Activated naive CD8-positive, alpha-beta T cell treated with anti-CD3 and anti-CD28 coated beads, Interleukin-2, amount 10 ng/mL, durations not matched to agents 7 days and 5 days (primary cell): ENCODE measurements at regions not wholly inside any gene's neighbourhood (a gene's known extent, or its start where the extent isn't known, plus 50 kb on each side); places are given as distances from the start of the nearest gene placed in this dataset.

Experiments used
- ATAC-seq: fragments of 150-1000 bp; cut with Tn5 transposase; one replicate; pipeline ENCODE4 v1.10.0; 2021; ENCODE audit warnings: low read depth, moderate library complexity
- POLR2A ChIA-PET: fragments of 350-600 bp; sonication (Branson Sonifier 250); formaldehyde crosslinking; loops from one replicate; lab custom pipeline; 2021; ENCODE audit warnings: antibody characterized with exemption; lab: Charles Lee
- DNase-seq: peaks from one replicate; pipeline ENCODE4 v3.0.0; 2021
- H3K27ac Mint-ChIP-seq: one replicate; pipeline ENCODE4 v1.8.0; 2022; ENCODE audit warnings: mild to moderate bottlenecking, mixed read lengths
- H3K27me3 Mint-ChIP-seq: one replicate; pipeline ENCODE4 v1.8.0; 2022; ENCODE audit warnings: mild to moderate bottlenecking, moderate library complexity, mixed read lengths
- H3K36me3 Mint-ChIP-seq: one replicate; pipeline ENCODE4 v1.8.0; 2021; ENCODE audit warnings: mild to moderate bottlenecking, mixed read lengths
- H3K4me1 Mint-ChIP-seq: one replicate; pipeline ENCODE4 v1.8.0; 2021; ENCODE audit warnings: mixed read lengths
- H3K4me3 Mint-ChIP-seq: one replicate; pipeline ENCODE4 v1.8.0; 2022; ENCODE audit warnings: mild to moderate bottlenecking, moderate library complexity, mixed read lengths
- H3K9me3 Mint-ChIP-seq: one replicate; pipeline ENCODE4 v1.8.0; 2021; ENCODE audit warnings: mixed read lengths

DNA sequence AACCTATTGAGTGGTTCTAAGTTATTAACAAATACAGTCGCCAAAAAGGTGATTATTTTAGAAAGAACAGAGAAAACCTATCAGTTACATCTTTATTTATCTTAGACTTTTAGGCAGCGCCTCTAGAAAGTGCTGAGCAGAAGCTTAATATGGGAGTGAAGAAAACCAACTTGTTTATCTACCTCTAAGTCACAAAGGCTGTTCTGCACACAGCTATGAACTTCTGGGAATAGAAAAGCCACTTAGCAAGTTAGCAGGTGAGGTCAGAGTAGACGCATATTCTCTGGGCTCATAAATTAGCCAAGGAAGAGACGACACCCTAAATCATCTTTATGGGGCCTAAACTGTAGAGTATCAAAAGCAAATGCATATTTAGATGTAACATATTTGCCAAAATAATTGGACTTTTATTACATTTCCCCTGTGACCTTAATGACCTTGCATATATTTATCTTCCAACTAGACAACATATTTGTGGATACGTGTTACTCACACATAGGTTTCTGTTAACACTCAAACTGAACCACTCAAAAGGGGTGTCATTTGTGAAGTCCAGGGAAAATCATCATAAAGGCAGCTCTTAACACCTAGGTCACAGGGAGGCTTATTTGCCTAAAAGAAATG is 267.1 kb downstream of the ADGB start:
- no peaks in the 10 kb centered on the region for H3K9me3 Mint-ChIP-seq
- H3K4me3 Mint-ChIP-seq, result no peak overlapping the region
- H3K27ac Mint-ChIP-seq, result no peak overlapping the region
- ATAC-seq, result no peak
- peaks cover 5% of the 10 kb centered on the region for H3K27me3 Mint-ChIP-seq
- no peaks in the 10 kb centered on the region for H3K36me3 Mint-ChIP-seq
- DNase-seq, result no peak
- H3K4me1 Mint-ChIP-seq, result no peaks in the 10 kb centered on the region
- POLR2A ChIA-PET, result no interaction called here

DNA sequence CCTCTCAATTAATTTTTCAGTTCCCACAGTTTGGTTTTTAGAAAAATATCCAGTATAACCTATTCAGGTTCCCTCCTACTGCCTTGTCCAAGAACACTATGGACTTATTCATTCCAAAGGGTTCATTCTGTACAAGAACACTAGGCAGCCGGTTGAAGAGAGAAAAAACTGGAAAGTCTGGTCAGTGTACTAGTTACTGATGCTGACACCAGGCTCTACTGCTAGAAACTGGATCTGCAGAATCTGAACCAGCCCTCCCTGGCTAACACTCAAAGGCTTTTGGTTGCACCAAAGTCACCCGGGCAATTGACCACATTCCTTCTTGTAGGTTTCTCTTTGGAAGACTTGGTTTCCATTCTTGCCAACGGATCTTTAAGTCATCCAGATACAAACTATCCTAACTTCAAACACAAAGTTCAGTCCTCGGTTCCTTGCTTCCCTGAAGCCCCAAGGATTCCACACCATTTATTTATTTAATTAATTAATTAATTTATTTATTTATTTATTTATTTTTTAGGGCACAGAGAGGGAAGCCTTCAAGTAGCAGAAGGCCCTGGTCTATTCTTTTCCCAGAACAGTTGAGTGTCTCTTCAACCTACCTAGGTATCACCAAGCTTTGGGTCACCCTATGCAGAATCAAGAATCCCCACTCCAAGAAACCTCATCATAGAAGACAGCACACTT is 268.1 kb downstream of the ADGB start:
- H3K27ac Mint-ChIP-seq, result no peak overlapping the region
- ATAC-seq, result no peak
- H3K27me3 Mint-ChIP-seq, result peaks cover 5% of the 10 kb centered on the region
- DNase-seq, result no peak
- POLR2A ChIA-PET, result no interaction called here
- no peaks in the 10 kb centered on the region for H3K36me3 Mint-ChIP-seq
- no peak overlapping the region for H3K4me3 Mint-ChIP-seq
- no peaks in the 10 kb centered on the region for H3K9me3 Mint-ChIP-seq
- H3K4me1 Mint-ChIP-seq, result no peaks in the 10 kb centered on the region

DNA sequence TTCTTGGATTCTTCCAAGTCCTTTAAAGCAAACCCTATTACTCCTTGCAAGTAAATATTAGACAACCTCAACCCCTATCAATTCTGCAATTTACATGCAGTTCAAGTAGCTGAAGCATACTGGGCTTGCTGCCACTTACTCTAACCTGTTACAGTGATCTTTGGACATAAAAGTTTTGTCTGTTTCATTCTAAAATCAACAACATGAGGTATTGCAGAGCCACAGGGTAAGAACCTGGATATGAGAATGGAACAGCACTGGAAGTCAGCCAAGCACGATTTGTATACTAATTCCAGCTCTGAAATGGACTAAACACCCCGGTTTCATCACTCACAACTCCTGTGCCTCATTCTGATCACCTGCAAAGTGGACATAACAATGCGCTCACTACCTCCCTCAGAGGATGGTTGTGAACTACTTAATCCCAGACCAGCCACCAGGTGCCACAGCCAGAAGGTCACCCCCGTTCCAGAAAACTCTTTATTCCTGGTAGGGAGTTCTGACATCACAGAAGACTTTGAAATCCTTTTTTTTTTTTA is 270.0 kb downstream of the ADGB start:
- no peak overlapping the region for H3K4me3 Mint-ChIP-seq

DNA sequence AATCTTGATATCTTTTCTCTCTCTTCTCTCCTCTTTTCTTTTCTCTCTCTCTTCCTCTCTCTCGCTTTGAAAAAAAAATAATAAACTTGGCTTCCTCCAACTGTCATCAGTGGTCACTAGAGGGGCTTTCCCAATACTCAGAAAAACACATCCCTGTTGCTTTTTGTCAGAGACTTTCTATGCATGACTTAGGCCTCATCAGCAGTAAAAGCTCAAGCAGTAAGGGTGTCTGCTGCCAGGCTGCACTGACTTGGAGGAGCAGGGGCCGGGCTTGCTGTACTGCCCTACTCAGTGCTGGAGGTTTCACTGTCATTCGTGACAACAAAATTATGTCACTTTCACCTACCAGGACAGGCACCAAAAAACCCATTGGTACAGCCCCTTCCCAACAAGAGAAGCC is 272.0 kb downstream of the ADGB start:
- Mint-ChIP-seq H3K4me1 (no peaks in the 10 kb centered on the region), H3K9me3 (no peaks in the 10 kb centered on the region), H3K36me3 (no peaks in the 10 kb centered on the region), H3K27me3 (peaks cover 5% of the 10 kb centered on the region), H3K4me3 (no peak overlapping the region), H3K27ac (no peak overlapping the region)
- DNase-seq, result no peak
- no peak for ATAC-seq
- POLR2A ChIA-PET, result no interaction called here

More for the DNA sequence above, 270.0 kb downstream of the ADGB start:
- ATAC-seq (no peak), DNase-seq (no peak)
- POLR2A ChIA-PET, result no interaction called here
- Mint-ChIP-seq H3K36me3 (no peaks in the 10 kb centered on the region), H3K9me3 (no peaks in the 10 kb centered on the region), H3K4me1 (no peaks in the 10 kb centered on the region), H3K27ac (no peak overlapping the region), H3K27me3 (peaks cover 5% of the 10 kb centered on the region)

DNA sequence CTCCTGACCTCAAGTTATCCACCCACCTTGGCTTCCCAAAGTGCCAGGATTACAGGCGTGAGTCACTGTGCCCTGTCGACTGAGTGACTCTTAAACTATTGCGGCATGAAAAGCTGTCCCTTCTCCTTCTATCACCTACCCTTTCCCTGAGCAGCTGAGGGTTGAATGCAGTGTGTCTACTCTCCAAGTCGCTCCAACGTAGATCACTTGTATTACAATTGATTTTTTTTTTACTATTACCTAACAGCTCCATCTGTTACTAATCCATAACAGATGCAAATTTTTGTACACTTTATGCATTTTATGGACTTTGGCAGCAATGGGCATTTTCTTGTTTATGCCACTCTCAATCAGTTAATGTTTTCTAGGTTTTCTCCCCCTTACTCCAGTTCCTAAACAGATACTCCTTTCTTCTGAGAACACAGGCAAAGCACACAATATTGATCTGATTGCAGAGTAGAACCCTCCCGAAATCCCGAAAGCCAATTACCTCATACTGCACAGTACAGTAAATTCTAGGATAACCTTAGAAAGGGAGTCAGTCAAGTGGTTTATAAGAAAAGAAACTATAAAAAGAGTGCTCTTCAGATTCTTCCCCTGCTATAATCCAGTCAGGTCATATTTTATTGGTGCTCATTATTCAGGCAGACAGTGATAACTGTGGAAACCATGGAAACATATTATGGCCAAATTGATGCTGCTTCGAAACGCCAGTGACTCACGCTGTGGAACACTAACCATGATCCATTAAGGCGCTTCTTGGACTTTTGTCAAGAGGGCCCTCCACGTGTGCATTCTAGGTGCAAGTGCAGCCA is 273.0 kb downstream of the ADGB start:
- ATAC-seq (no peak), DNase-seq (no peak)
- POLR2A ChIA-PET, result no interaction called here
- H3K9me3 Mint-ChIP-seq, result no peaks in the 10 kb centered on the region
- H3K27me3 Mint-ChIP-seq, result peaks cover 5% of the 10 kb centered on the region
- H3K4me1 Mint-ChIP-seq, result peaks cover 7% of the 10 kb centered on the region
- no peak overlapping the region for H3K4me3 Mint-ChIP-seq
- no peak overlapping the region for H3K27ac Mint-ChIP-seq
- no peaks in the 10 kb centered on the region for H3K36me3 Mint-ChIP-seq

DNA sequence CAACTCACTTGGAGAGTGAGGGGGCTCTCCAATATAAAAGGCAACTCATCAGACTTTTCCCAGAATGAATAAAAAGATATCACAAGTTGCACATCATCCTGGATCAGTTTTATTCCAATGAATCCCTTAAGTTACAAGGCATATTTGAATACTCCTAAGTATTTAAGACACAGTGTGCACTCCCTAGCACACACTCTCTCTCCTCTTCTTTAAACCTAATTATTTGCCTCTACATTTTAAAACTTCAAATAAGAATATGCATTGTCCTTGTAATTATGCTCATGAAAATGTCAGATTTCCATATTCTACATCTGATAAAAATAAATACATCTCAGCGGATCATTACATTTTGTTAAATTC is 273.6 kb downstream of the ADGB start:
- H3K9me3 Mint-ChIP-seq, result peaks cover 1% of the 10 kb centered on the region
- POLR2A ChIA-PET, result no interaction called here
- DNase-seq (no peak), ATAC-seq (no peak)
- H3K27me3 Mint-ChIP-seq, result peaks cover 7% of the 10 kb centered on the region
- no peak overlapping the region for H3K27ac Mint-ChIP-seq
- peaks cover 2% of the 10 kb centered on the region for H3K36me3 Mint-ChIP-seq
- H3K4me1 Mint-ChIP-seq, result peaks cover 8% of the 10 kb centered on the region
- H3K4me3 Mint-ChIP-seq, result no peak overlapping the region

DNA sequence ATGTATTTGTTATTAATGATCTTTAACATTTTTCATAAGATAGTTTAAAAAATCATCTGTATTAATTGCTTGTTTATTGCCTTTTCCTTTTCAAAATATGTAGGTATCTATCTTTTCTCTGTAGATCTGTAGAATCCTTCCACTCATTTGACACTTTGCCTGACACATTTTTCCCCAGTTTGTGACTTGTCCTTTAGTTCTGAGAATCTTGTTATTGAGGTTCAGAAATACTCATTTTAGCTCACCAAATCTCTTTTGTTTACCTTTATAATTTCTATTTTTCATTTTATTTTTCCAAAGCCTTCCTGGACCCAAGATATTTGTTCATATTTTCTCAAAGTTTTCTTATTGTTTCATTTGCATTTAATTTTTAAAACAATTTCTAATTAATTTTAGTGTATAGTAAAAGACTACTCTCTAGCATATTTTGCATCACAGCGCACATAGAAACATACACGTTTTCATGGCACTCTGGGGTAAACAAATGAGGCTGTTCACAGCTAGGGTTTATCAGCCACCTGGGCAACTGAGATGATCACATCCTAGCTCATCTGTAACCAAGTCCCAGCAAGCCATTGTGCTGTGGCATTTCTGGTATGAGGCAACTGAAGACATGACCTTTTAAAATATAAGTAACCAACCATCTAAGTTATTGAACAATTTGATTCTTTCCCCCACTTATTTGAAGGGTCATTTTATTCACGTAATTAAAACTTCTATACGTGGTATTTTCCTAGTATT is 275.7 kb downstream of the ADGB start:
- Mint-ChIP-seq H3K27ac (no peak overlapping the region), H3K36me3 (peaks cover 2% of the 10 kb centered on the region), H3K4me3 (no peak overlapping the region), H3K27me3 (peaks cover 5% of the 10 kb centered on the region), H3K4me1 (peaks cover 8% of the 10 kb centered on the region), H3K9me3 (peaks cover 1% of the 10 kb centered on the region)
- no peak for ATAC-seq
- DNase-seq, result no peak
- POLR2A ChIA-PET, result no interaction called here

DNA sequence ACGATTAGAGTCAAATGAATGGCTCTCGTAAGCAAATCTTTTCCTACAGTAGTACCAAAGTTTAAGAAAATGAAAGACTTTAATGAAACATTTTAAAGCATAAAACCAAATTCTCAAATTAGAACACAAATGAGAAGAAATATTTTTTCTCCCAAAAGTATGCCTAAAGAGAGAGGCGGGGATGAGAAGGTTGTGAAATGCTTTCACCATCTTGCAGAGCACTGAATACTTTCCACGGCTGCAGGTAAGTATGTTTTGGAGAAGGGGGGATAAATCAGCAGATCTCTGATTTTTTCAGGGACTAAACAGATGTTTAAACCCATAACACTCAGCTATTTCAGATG is 277.1 kb downstream of the ADGB start:
- H3K4me3 Mint-ChIP-seq, result no peak overlapping the region
- H3K27ac Mint-ChIP-seq, result no peak overlapping the region
- no peak for ATAC-seq
- H3K9me3 Mint-ChIP-seq, result peaks cover 1% of the 10 kb centered on the region
- H3K4me1 Mint-ChIP-seq, result peaks cover 8% of the 10 kb centered on the region
- DNase-seq, result no peak
- POLR2A ChIA-PET, result no interaction called here
- H3K36me3 Mint-ChIP-seq, result peaks cover 2% of the 10 kb centered on the region
- H3K27me3 Mint-ChIP-seq, result peaks cover 5% of the 10 kb centered on the region

DNA sequence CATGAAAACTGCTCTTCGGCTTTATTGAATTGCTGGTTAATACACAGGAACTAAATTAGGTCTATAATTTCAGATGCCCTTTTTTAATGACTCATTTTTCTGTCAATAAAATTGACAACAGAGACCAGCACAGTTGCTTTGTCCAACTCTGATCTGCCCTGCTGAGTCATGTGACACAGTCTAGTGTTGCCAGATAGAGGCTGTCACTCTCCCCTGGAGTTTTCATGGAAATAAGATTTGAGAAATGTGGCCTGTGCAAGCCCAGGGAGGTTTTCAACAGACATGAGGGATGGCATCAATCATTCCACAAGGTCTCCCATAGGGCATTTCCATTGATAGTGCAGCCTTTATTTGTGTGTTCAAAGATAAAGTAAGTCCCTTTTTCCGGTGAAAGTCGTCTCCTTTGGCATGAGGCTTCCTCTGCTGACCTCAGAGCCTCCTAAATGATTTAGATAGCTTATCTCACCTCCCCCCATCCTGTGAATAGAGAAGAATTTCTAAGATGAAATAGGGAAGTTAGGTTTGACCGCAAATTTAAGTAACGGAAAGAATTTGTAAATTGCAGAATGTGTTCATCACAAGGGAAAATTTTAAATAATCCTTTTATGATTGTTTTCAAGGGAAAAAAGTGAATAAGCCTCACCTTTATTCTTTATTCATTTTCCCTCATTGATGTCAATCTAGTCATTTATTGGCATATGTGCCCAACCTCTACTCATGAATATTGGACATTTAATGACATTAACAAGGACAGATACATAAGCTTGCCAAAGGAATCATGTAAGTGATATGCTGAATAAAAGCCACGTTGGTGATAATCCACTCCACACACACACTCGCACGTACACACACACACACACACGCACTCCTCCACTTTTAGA is 277.7 kb downstream of the ADGB start:
- peaks cover 8% of the 10 kb centered on the region for H3K4me1 Mint-ChIP-seq
- H3K36me3 Mint-ChIP-seq, result peaks cover 2% of the 10 kb centered on the region
- ATAC-seq (no peak), DNase-seq (no peak)
- POLR2A ChIA-PET, result no interaction called here
- H3K27me3 Mint-ChIP-seq, result peaks cover 5% of the 10 kb centered on the region
- H3K9me3 Mint-ChIP-seq, result peaks cover 1% of the 10 kb centered on the region
- no peak overlapping the region for H3K27ac Mint-ChIP-seq
- H3K4me3 Mint-ChIP-seq, result no peak overlapping the region

DNA sequence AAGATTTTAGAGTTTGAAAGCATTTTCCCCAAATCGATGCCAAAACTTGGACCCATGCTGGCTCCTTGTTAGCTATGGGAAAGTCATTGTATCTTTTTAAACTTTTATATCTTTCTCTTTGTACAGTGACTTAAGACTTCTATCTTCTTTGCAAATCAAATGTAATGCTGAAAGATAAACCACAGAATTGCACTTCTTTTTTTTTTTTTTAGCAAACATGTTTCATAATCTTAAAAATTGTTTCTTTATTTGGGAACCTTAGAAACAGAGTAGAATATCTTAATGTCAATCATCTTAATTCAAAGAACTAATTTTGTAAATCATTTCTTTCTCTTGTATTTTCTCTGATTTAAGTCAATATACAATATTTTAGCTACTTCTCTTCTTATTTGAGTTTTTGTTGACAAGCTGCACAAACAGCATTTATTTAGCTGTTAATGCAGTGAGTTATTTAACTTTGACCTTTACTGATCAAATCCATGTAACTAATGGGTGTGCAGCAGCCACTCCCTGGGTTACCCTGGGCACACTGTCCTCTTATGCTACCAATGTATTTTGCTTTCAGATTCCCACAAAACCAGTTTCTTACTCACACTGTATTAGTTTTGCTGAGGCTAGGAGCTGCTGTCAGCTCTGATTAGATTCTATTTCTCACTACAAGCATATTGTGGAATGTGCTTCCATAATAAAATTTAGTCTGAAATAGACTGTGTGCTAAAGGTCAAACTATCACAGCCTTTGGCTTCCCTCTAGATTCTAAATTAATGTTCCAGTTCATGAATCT is 279.6 kb downstream of the ADGB start:
- Mint-ChIP-seq H3K36me3 (peaks cover 2% of the 10 kb centered on the region), H3K4me3 (no peak overlapping the region), H3K9me3 (peaks cover 1% of the 10 kb centered on the region), H3K4me1 (peaks cover 8% of the 10 kb centered on the region), H3K27ac (no peak overlapping the region), H3K27me3 (peaks cover 5% of the 10 kb centered on the region)
- POLR2A ChIA-PET, result no interaction called here
- no peak for DNase-seq
- ATAC-seq, result no peak

DNA sequence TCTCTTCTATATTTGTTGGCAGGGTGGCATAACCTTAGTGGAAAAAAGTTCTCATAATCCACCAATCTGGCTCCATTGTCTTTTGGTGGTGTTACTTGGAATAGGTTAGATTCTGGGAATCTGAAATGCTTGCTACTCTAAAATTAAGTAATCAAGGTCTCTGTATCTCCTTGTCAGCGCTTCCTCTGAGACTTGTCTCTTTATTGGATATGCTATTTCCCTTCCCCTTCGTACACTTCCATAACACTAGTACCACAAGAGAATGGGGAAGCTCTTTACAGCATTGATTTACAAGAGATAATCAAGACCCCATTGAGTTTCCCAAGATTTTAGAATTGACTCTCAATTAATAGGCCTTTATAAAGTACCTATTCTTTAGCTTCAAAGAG is 280.2 kb downstream of the ADGB start:
- no peak overlapping the region for H3K4me3 Mint-ChIP-seq
- ATAC-seq, result no peak
- peaks cover 2% of the 10 kb centered on the region for H3K36me3 Mint-ChIP-seq
- DNase-seq, result no peak
- H3K4me1 Mint-ChIP-seq, result peaks cover 8% of the 10 kb centered on the region
- POLR2A ChIA-PET, result no interaction called here
- peaks cover 5% of the 10 kb centered on the region for H3K27me3 Mint-ChIP-seq
- H3K9me3 Mint-ChIP-seq, result peaks cover 1% of the 10 kb centered on the region
- no peak overlapping the region for H3K27ac Mint-ChIP-seq
